Bronchial epithelial cell (primary cell): ENCODE measurements at regions not wholly inside any gene's neighbourhood (a gene's known extent, or its start where the extent isn't known, plus 50 kb on each side); places are given as distances from the start of the nearest gene placed in this dataset.
"Not testable (repeated sequence)": the region's sequence is repeated elsewhere in the genome, so short reads cannot be mapped to it uniquely, and the experiment has no call there.

ENCODE experiments used
- DNase-seq: peaks from one replicate; pipeline ENCODE4 v3.0.0-alpha.2; 2010; ENCODE audit warnings: low read depth
- FAIRE-seq: peaks from 2 replicates; lab custom pipeline; 2011; peaks lifted over from hg19 to GRCh38; lab: Jason Lieb, UNC
- H3K27me3 ChIP-seq: 2 replicates; pipeline ENCODE4 v1.5.1; 2011; ENCODE audit warnings: low read length; ENCODE audit not compliant: control insufficient read depth, insufficient read depth
- H3K36me3 ChIP-seq: 2 replicates; pipeline ENCODE4 v1.5.1; 2011; ENCODE audit warnings: low read length; ENCODE audit not compliant: control insufficient read depth, insufficient read depth
- H3K4me3 ChIP-seq: 2 replicates; pipeline ENCODE4 v1.5.1; 2011; ENCODE audit warnings: mild to moderate bottlenecking, low read depth, low read length, control low read depth
- CTCF ChIP-seq: IDR thresholded peaks from 2 replicates; pipeline ENCODE4 v1.5.1; 2011; ENCODE audit warnings: mild to moderate bottlenecking, moderate library complexity, low read length, control low read depth, inconsistent platforms; ENCODE audit not compliant: insufficient read depth, severe bottlenecking

- H3K36me3 ChIP-seq, DNase-seq, FAIRE-seq, H3K4me3 ChIP-seq: not testable (repeated sequence)
- H3K27me3 ChIP-seq = peaks cover 14% of the 10 kb centered on the region
Measured at GRCh38 chr12:54105809-54106208, 52.2 kb downstream of the HOXC4 start.

GRCh38 chr12:54106252-54106651, 52.6 kb downstream of the HOXC4 start:
- not testable (repeated sequence) for DNase-seq, FAIRE-seq, H3K36me3 ChIP-seq, H3K4me3 ChIP-seq
- H3K27me3 ChIP-seq = peaks cover 14% of the 10 kb centered on the region

- not testable (repeated sequence) for DNase-seq, FAIRE-seq, H3K36me3 ChIP-seq, H3K4me3 ChIP-seq
- peaks cover 14% of the 10 kb centered on the region for H3K27me3 ChIP-seq
Measured at GRCh38 chr12:54106803-54107579, 53.4 kb downstream of the HOXC4 start.

GRCh38 chr12:54112336-54112735, 58.7 kb downstream of the HOXC4 start:
- FAIRE-seq, H3K27me3 ChIP-seq, H3K36me3 ChIP-seq: not testable (repeated sequence)

GRCh38 chr12:54116055-54116454, 62.4 kb downstream of the HOXC4 start:
- not testable (repeated sequence) for H3K36me3 ChIP-seq, H3K27me3 ChIP-seq, DNase-seq, H3K4me3 ChIP-seq
- peak; percentile 62 for FAIRE-seq

More at GRCh38 chr12:54112336-54112735, 58.7 kb downstream of the HOXC4 start:
- not testable (repeated sequence) for DNase-seq, H3K4me3 ChIP-seq

GRCh38 chr12:54117392-54117791, 63.8 kb downstream of the HOXC4 start:
- not testable (repeated sequence) for H3K36me3 ChIP-seq, H3K27me3 ChIP-seq, H3K4me3 ChIP-seq, DNase-seq, FAIRE-seq

GRCh38 chr12:54119082-54119481, 65.4 kb downstream of the HOXC4 start:
- not testable (repeated sequence) for H3K27me3 ChIP-seq, DNase-seq, H3K36me3 ChIP-seq, H3K4me3 ChIP-seq, FAIRE-seq

GRCh38 chr12:54123981-54124380, 64.8 kb downstream of the SMUG1 start:
- H3K36me3 ChIP-seq, DNase-seq, H3K4me3 ChIP-seq, FAIRE-seq: not testable (repeated sequence)
- H3K27me3 ChIP-seq = peaks cover 20% of the 10 kb centered on the region

GRCh38 chr12:54125708-54126028, 63.1 kb downstream of the SMUG1 start:
- DNase-seq, H3K36me3 ChIP-seq, FAIRE-seq, H3K4me3 ChIP-seq: not testable (repeated sequence)
- peaks cover 22% of the 10 kb centered on the region for H3K27me3 ChIP-seq

- DNase-seq (no peak), FAIRE-seq (no peak)
- Histone ChIP-seq H3K4me3 (no peak overlapping the region), H3K27me3 (peaks cover 22% of the 10 kb centered on the region), H3K36me3 (no peaks in the 10 kb centered on the region)
- no peak for TF ChIP-seq CTCF
Measured at GRCh38 chr12:54126029-54126695, 62.6 kb downstream of the SMUG1 start.
